NCI-H526 (cell line): ENCODE measurements at regions not wholly inside any gene's neighbourhood (a gene's known extent, or its start where the extent isn't known, plus 50 kb on each side); places are given as distances from the start of the nearest gene placed in this dataset.

Experiments used
- DNase-seq, 2 experiments: peaks; one replicate each; lab custom pipeline; 2025; lab: John Stamatoyannopoulos, UW

- DNase-seq, result no peak
Observed at GRCh38 chrX:69365349-69365748, 138.8 kb upstream of the NALF2 start.

GRCh38 chrX:69362856-69363255, 141.3 kb upstream of the NALF2 start:
- no peak for DNase-seq

GRCh38 chrX:69362354-69362753, 141.8 kb upstream of the NALF2 start:
- no peak for DNase-seq

GRCh38 chrX:69361311-69361845, 142.7 kb upstream of the NALF2 start:
- DNase-seq, result no peak

- no peak for DNase-seq
Observed at GRCh38 chrX:69357317-69357716, 146.8 kb upstream of the NALF2 start.

GRCh38 chrX:69324851-69325250, 159.6 kb upstream of the PJA1 start:
- no peak for DNase-seq

GRCh38 chrX:69323786-69324720, 158.8 kb upstream of the PJA1 start:
- no peak for DNase-seq

- DNase-seq, result no peak
Observed at GRCh38 chrX:69321789-69322188, 156.5 kb upstream of the PJA1 start.

GRCh38 chrX:69321006-69321655, 155.9 kb upstream of the PJA1 start:
- no peak for DNase-seq

GRCh38 chrX:69320116-69320515, 154.9 kb upstream of the PJA1 start:
- no peak for DNase-seq

GRCh38 chrX:69319376-69319775, 154.1 kb upstream of the PJA1 start:
- DNase-seq, result no peak

GRCh38 chrX:69318651-69319340, 153.5 kb upstream of the PJA1 start:
- no peak for DNase-seq

GRCh38 chrX:69317721-69318120, 152.5 kb upstream of the PJA1 start:
- DNase-seq, result no peak

GRCh38 chrX:69314436-69315348, 149.4 kb upstream of the PJA1 start:
- DNase-seq, result no peak

- DNase-seq, result no peak
Observed at GRCh38 chrX:69313617-69314290, 148.5 kb upstream of the PJA1 start.

GRCh38 chrX:69311936-69312670, 146.8 kb upstream of the PJA1 start:
- no peak for DNase-seq

GRCh38 chrX:69309074-69309792, 144.0 kb upstream of the PJA1 start:
- DNase-seq, result no peak

GRCh38 chrX:69307756-69308155, 142.5 kb upstream of the PJA1 start:
- no peak for DNase-seq

- DNase-seq, result no peak
Observed at GRCh38 chrX:69307029-69307428, 141.8 kb upstream of the PJA1 start.

- no peak for DNase-seq
Observed at GRCh38 chrX:69306063-69306404, 140.8 kb upstream of the PJA1 start.
